ENCODE measurements at regions not wholly inside any gene's neighbourhood (a gene's known extent, or its start where the extent isn't known, plus 50 kb on each side); places are given as distances from the start of the nearest gene placed in this dataset.
"Not testable (repeated sequence)": the region's sequence is repeated elsewhere in the genome, so short reads cannot be mapped to it uniquely, and the experiment has no call there.

- no peak for DNase-seq
Observed at GRCh38 chr1:187566354-187566753, 737.6 kb downstream of the PLA2G4A start.

GRCh38 chr1:187568067-187568466 is 739.3 kb downstream of the PLA2G4A start:
- DNase-seq: no peak

DNA sequence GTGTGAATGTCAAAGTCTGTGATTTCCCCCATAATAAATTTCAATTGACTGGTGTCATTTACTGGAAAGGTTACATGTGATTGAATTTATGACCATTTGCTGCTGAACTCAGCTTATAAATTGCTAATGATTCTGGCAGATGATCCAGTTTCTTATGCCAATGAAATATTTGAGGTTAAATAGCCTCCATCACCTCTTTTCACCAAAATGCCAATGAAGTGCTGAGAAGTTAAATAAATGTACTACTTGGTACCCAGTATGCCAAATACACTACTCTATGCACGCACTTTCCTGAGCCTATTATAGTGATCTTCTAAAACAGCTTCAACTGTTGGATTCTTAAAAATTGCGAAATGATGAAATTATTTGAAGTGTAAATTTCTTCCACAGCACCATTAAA is 741.4 kb downstream of the PLA2G4A start:
- DNase-seq: no peak

- DNase-seq: no peak
Observed at GRCh38 chr1:187577610-187578009, 748.9 kb downstream of the PLA2G4A start.

DNA sequence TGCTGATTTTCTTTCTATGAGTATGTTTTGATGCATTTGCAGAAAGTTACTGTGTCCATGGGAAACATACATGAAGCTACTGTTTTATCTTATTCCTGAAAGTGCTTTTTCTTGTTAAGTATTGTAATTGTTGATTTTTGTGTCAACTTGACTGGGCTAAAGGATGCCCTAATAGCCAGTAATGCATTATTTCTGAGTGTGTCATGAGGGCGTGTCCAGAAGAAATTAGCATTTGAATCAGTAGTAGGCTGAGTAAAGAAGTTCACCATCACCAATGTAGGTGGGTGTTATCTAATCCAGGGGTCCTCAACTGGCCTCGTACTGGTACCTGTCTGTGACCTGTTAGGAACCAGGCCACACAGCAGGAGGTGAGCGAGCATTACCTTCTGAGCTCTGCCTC is 760.2 kb downstream of the PLA2G4A start:
- DNase-seq: no peak

- DNase-seq: no peak
Observed at GRCh38 chr1:187605736-187606135, 777.0 kb downstream of the PLA2G4A start.

GRCh38 chr1:187615853-187616735 is 787.3 kb downstream of the PLA2G4A start:
- DNase-seq: not testable (repeated sequence)

GRCh38 chr1:187616830-187617229 is 788.1 kb downstream of the PLA2G4A start:
- DNase-seq: not testable (repeated sequence)

- DNase-seq: peak; percentile 44
Observed at GRCh38 chr1:187617776-187618175, 789.0 kb downstream of the PLA2G4A start.

DNA sequence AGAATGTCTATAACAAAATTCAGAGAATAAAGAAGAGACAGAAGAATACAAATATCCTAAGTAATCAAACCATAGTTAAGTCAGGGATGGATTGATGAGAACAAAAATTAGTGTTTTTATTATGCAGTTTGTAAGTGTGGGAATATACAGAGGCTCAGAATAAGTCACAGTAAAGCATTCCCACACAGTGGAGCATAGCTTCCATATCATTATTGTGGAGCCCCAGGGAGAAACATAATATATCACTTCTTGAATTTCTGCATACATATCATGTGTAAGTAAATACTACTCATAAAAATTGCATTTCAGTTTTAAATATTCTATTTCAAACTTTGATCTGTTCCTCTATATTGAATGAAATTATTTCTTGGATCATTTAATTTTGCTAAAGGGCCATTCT is 790.4 kb downstream of the PLA2G4A start:
- no peak for DNase-seq

DNA sequence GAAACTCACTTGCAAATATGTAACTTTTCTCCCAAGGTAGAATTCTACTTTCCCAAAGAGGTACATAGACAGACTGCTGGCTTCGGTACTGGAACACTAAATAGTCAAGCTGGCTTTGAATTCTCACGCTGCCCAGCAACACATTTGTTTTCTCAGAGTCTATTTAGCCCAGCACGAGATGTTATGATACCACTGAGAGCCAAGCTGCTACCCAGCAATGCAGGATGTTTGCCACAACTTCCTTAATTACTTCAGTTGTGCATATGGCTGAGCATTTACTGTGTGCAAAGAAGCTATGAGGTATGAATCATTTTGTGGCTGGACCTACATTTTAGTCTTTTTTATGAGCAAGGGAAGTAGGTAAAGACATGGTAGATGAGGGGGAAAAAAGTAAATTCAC is 793.2 kb downstream of the PLA2G4A start:
- peak; percentile 98 for DNase-seq

DNA sequence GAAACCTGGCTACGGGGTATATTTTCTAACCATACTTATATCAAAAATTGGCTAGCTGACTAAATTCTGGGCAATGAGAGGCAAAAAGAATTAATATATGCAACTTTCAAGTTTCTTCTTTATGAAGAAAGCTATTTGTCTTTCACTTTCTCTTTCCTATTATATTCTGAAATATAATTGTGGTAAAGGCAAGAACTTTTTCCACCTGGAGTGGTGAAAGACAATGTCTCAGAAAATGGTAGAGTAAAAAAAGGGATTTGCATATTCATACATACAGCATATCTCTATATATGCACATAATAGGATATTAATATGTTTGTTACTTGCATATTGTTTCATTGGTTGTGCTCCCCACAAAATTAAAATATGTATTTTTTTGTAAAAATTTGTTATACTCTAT is 793.8 kb downstream of the PLA2G4A start:
- DNase-seq: no peak

DNA sequence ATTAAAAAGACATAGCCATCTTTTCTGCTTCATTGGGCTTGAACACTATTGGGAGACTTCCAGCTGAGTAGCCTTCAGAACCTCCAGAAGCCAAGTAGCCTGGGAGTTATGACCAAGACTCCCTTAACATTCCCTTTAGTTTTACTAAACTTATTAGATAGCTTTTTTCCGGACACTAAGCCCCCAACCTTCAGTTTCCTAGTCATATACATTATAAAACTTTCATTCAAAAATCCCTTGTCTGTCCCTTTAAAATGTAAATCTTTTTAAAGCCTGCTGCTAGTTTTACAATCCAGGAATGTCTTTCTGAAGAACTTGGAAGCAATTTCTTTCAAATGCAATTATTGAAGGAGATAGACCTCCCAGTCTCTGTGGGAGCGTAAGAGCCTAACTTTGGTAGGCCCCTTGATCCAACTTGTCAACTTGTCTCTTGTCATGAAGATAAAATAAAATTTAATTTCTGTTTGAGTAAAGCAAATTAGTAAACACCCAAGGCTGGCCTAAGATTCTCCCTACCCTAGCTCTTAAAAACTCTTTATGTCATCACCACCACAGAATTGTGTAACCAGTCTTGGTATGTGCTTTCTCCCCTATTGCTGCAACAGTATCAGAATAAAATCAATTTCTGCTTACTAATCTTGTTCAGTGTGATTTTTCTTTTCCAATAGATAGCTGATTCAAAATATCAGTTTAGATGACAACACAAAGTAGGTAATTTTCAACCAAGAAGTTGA is 796.2 kb downstream of the PLA2G4A start:
- peak; percentile 73 for DNase-seq

- DNase-seq: no peak
Observed at GRCh38 chr1:187626056-187626455, 797.3 kb downstream of the PLA2G4A start.

GRCh38 chr1:187627516-187627915 is 798.8 kb downstream of the PLA2G4A start:
- DNase-seq: no peak

- no peak for DNase-seq
Observed at GRCh38 chr1:187629075-187629474, 800.3 kb downstream of the PLA2G4A start.

- DNase-seq: no peak
Observed at GRCh38 chr1:187630653-187631380, 802.1 kb downstream of the PLA2G4A start.

DNA sequence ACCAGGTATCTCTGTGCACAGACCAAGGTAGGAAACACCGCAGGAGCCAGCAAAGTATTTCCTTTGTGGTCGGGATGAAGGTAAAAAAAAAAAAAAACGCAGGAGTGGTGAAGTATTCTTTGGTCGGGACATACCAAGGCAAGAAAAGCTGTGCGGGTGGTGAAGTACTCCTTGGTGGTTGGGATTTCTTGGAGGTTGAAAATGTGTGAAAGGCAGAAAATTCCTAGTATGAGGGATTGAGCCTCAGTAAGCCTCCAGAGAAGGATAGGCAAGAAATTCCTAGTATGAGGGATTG is 802.6 kb downstream of the PLA2G4A start:
- DNase-seq: no peak

DNA sequence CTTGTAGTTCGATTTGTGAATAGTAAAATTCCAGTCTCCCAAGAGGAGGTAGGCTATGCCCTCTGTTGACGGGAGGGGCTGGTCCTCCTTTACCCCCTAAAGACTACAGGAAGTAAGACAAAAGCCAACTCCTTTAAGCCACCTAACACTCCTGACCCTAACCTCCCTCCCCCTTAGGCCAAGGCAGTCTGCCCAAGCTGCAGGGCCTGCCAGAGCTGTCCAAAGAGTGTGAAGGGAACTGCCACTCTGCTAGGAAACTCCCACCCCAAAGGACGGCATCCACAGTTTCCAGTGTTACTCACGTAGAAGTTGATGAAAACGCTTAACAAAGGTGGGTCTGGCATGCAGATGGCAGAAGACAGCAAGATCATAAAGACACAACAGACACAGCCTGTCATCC is 803.2 kb downstream of the PLA2G4A start:
- no peak for DNase-seq

- peak; percentile 93 for DNase-seq
Observed at GRCh38 chr1:187634940-187635339, 806.2 kb downstream of the PLA2G4A start.

- DNase-seq: no peak
Observed at GRCh38 chr1:187638733-187639434, 810.1 kb downstream of the PLA2G4A start.

GRCh38 chr1:187641015-187641414 is 812.3 kb downstream of the PLA2G4A start:
- DNase-seq: no peak

GRCh38 chr1:187641463-187641862 is 812.7 kb downstream of the PLA2G4A start:
- DNase-seq: no peak
